K562 (cell line): ENCODE measurements at regions not wholly inside any gene's neighbourhood (a gene's known extent, or its start where the extent isn't known, plus 50 kb on each side); places are given as distances from the start of the nearest gene placed in this dataset.

ENCODE experiments used
- ATAC-seq: fragments of 200-7000 bp; cut with Tn5 transposase; 3 replicates; pipeline ENCODE4 v1.9.1; 2020; ENCODE audit warnings: moderate library complexity
- BruUV-seq: library from RNA; stranded (reverse); fragments of 400-500 nt; replicated peaks from 2 replicates; lab custom pipeline; 2021; lab: Mats Ljungman, UMichigan
- CTCF ChIA-PET: fragments of 300-600 bp; formaldehyde crosslinking; extraction: SDS; loops from one replicate; lab custom pipeline; 2021; ENCODE audit warnings: low intra/inter-chr PET ratio; lab: Yijun Ruan, JAX
- POLR2A ChIA-PET: fragments of 300-600, 350-650 bp; sonication (Branson Sonifier 250); formaldehyde crosslinking; extraction: SDS; loops from one replicate; lab custom pipeline; 2021; ENCODE audit warnings: antibody characterized with exemption, inconsistent platforms; lab: Yijun Ruan, JAX
- DNase-seq, 4 experiments: peaks; one replicate each; pipeline versions ENCODE4 v3.0.0 to v3.0.0-alpha.2; 2011 to 2018; ENCODE audit warnings: low spot score in 3 of 4, mixed read lengths in 3 of 4; ENCODE audit errors: extremely low read depth in 1 of 4
- FAIRE-seq: peaks from 2 replicates; lab custom pipeline; 2011; peaks lifted over from hg19 to GRCh38; lab: Jason Lieb, UNC
- H2AFZ ChIP-seq: 2 replicates; pipeline ENCODE4 v1.6.0; 2011; ENCODE audit warnings: low read depth, low read length, control low read depth, inconsistent platforms
- H3K27ac ChIP-seq: fragments of 200-600 bp; 3 replicates; pipeline ENCODE4 v1.8.0; 2011; ENCODE audit warnings: low read depth, mild to moderate bottlenecking, control low read depth, inconsistent platforms, low read length, moderate library complexity, mixed read lengths; ENCODE audit errors: extremely low read depth
- H3K27me3 ChIP-seq, 2 experiments: fragments of 300-600 bp in 1 of 2; 2 replicates in 1 of 2; 3 replicates in 1 of 2; pipeline versions ENCODE4 v1.6.0 to v1.8.0; 2011; ENCODE audit warnings: inconsistent platforms in 2 of 2, low read length in 2 of 2, mild to moderate bottlenecking in 1 of 2, mixed read lengths in 1 of 2, moderate library complexity in 1 of 2; ENCODE audit not compliant: control insufficient read depth in 2 of 2, insufficient read depth in 2 of 2
- H3K36me3 ChIP-seq: fragments of 300-600 bp; 3 replicates; pipeline ENCODE4 v1.8.0; 2011; ENCODE audit warnings: mild to moderate bottlenecking, low read length, inconsistent platforms; ENCODE audit not compliant: control insufficient read depth, insufficient read depth
- H3K4me1 ChIP-seq, 2 experiments: fragments of 200-600 bp in 1 of 2; replicated peaks in 1 of 2; 2 replicates in 1 of 2; 3 replicates in 1 of 2; pipeline versions ENCODE4 v1.5.1 to v1.8.0; 2011; ENCODE audit warnings: inconsistent platforms in 2 of 2, low read length in 2 of 2, mild to moderate bottlenecking in 1 of 2, mixed read lengths in 1 of 2, moderate library complexity in 1 of 2; ENCODE audit not compliant: control insufficient read depth in 2 of 2, insufficient read depth in 2 of 2
- H3K4me2 ChIP-seq: 2 replicates; pipeline ENCODE4 v1.6.1; 2011; ENCODE audit warnings: low read length, control low read depth, inconsistent platforms, mixed read lengths; ENCODE audit not compliant: insufficient read depth
- H3K4me3 ChIP-seq: fragments of 200-600 bp; sonication (generic), shearing (Covaris generic); 2 replicates; pipeline ENCODE4 v1.5.1; 2016; ENCODE audit warnings: control low read depth, inconsistent platforms
- H3K79me2 ChIP-seq: fragments of 200-600 bp; 3 replicates; pipeline ENCODE4 v1.8.0; 2011; ENCODE audit warnings: low read length, inconsistent platforms; ENCODE audit not compliant: control insufficient read depth, insufficient read depth
- H3K9ac ChIP-seq, 2 experiments: 2 replicates each; pipeline versions ENCODE4 v1.6.0 to v1.6.1; 2011; ENCODE audit warnings: low read depth in 2 of 2, low read length in 2 of 2, control low read depth in 1 of 2, inconsistent platforms in 1 of 2, mild to moderate bottlenecking in 1 of 2, mixed read lengths in 1 of 2; ENCODE audit not compliant: insufficient read depth in 1 of 2
- H3K9me1 ChIP-seq: one replicate; pipeline ENCODE4 v1.6.0; 2011; ENCODE audit warnings: inconsistent platforms, mild to moderate bottlenecking, low read length, moderate library complexity; ENCODE audit not compliant: control insufficient read depth, insufficient read depth
- H3K9me3 ChIP-seq: replicated peaks from 2 replicates; pipeline ENCODE4 v1.5.1; 2011; ENCODE audit warnings: low read depth, low read length, inconsistent platforms; ENCODE audit not compliant: control insufficient read depth, insufficient read depth
- H4K20me1 ChIP-seq: replicated peaks from 2 replicates; pipeline ENCODE4 v1.6.1; 2011; ENCODE audit warnings: low read length, inconsistent platforms, mixed read lengths; ENCODE audit not compliant: control insufficient read depth, insufficient read depth
- BRF2 ChIP-seq: IDR thresholded peaks from 3 replicates; pipeline ENCODE4 v1.6.1; 2011; ENCODE audit warnings: borderline replicate concordance, mild to moderate bottlenecking; ENCODE audit not compliant: insufficient read length, insufficient read depth
- CEBPB ChIP-seq: fragments of 450-650 bp; IDR thresholded peaks from 2 replicates; pipeline ENCODE4 v1.6.1; 2016; ENCODE audit warnings: missing genetic modification characterization, missing compliant biosample characterization
- FOXP4 ChIP-seq: sonication (generic); formaldehyde crosslinking; IDR thresholded peaks from 2 replicates; pipeline ENCODE4 v1.8.0; 2022; ENCODE audit warnings: mild to moderate bottlenecking, missing genetic modification reagents, borderline replicate concordance
- GTF2A2 ChIP-seq: IDR thresholded peaks from 2 replicates; pipeline ENCODE4 v1.6.1; 2016; ENCODE audit warnings: mild to moderate bottlenecking, missing genetic modification characterization, missing compliant biosample characterization
- RBM22 ChIP-seq: fragments of 200-400 bp; formaldehyde crosslinking; IDR thresholded peaks from 2 replicates; pipeline ENCODE4 v1.6.1; 2018; ENCODE audit warnings: low read length, low read depth; ENCODE audit not compliant: poor library complexity, severe bottlenecking
- SP2 ChIP-seq: IDR thresholded peaks from 2 replicates; pipeline ENCODE4 v1.6.1; 2011; ENCODE audit warnings: mild to moderate bottlenecking, low read depth, low read length, moderate library complexity; ENCODE audit not compliant: poor library complexity, severe bottlenecking; ENCODE audit errors: extremely low read depth
- USF1 ChIP-seq: sonication (generic); formaldehyde crosslinking; IDR thresholded peaks from 2 replicates; pipeline ENCODE4 v1.9.0; 2022; ENCODE audit warnings: mild to moderate bottlenecking, missing genetic modification reagents
- VEZF1 ChIP-seq: fragments of 200-800 bp; sonication (Bioruptor generic); IDR thresholded peaks from 2 replicates; pipeline ENCODE4 v1.6.1; 2017; ENCODE audit warnings: missing genetic modification characterization, missing compliant biosample characterization
- ZNF655 ChIP-seq: fragments of 250-450 bp; sonication (Bioruptor Pico); IDR thresholded peaks from 2 replicates; pipeline ENCODE4 v1.5.0; 2021
- WGBS: fragments of 100-300 bp; shearing (Covaris generic); methylation state at CpG from one replicate; pipeline ENCODE4 v1.1.6; 2016; ENCODE audit warnings: low coverage, mixed read lengths; ENCODE audit not compliant: insufficient coverage; ENCODE audit errors: missing lambda C conversion rate; 5-methylcytosine and 5-hydroxymethylcytosine counted together
- in situ Hi-C: fragments of 300-500 bp; cut with MboI; formaldehyde crosslinking; loops from 4 replicates; pipeline ENCODE4 v1.15.0; 2018; ENCODE audit warnings: inconsistent platforms, mixed read lengths
- intact Hi-C: fragments of 100-400 bp; cut with micrococcal nuclease; formaldehyde crosslinking; loops from 2 replicates; pipeline ENCODE4 v1.14.2; 2022

DNA sequence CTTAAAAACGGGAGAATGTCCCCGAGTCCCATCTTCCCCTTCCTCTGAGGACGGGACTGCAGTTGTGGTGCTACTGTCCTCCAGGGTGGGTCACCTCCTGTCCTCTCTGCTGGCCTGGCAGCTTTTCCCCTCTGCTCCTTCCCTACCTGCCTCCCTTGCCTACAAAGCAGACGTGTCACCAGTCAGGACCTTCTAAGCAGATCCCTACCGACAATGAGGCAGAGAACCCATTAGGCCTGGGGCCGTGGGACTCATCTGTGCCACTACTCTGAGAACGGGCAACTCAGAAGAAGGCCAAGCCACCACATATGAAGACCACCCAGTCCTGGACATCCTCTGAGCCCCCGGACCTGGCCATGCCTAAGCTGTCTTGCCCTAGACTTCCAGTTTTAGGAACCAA lies 103.0 kb upstream of the TEX51 start:
- no peaks in the 10 kb centered on the region for H4K20me1 ChIP-seq
- no peaks in the 10 kb centered on the region for H3K9me3 ChIP-seq
- H3K4me1 ChIP-seq, result no peaks in the 10 kb centered on the region
- H3K9ac ChIP-seq, result no peak overlapping the region
- CTCF ChIA-PET, result no interaction called here
- peaks cover 8 to 29% of the 10 kb centered on the region in 2 experiments; a peak in 4 of 5 replicates for H3K27me3 ChIP-seq
- WGBS, result 3% methylated on average over 8 of the region's 8 CpGs
- H3K36me3 ChIP-seq, result no peaks in the 10 kb centered on the region
- BruUV-seq, result no TSS peak
- POLR2A ChIA-PET, result no interaction called here
- H2AFZ ChIP-seq, result no peak overlapping the region
- FAIRE-seq (no peak), DNase-seq (no peak), ATAC-seq (no peak)
- H3K79me2 ChIP-seq, result no peaks in the 10 kb centered on the region
- H3K4me2 ChIP-seq, result no peak overlapping the region
- intact Hi-C loops, result no loop called here
- H3K9me1 ChIP-seq, result no peaks in the 10 kb centered on the region
- H3K27ac ChIP-seq, result no peak overlapping the region
- TF ChIP-seq RBM22 (no peak), FOXP4 (CRISPR knock-in tag) (no peak), VEZF1 (CRISPR knock-in tag) (no peak), BRF2 (no peak), GTF2A2 (tag) (no peak), SP2 (no peak), ZNF655 (no peak), USF1 (CRISPR knock-in tag) (no peak), CEBPB (no peak)
- no peak overlapping the region for H3K4me3 ChIP-seq
- in situ Hi-C loops, result loop anchor here (25.0 kb wide), 1 partner anchor 533 kb away; no protein-coding TSS in a partner anchor
